GM23338 (cell line): ENCODE measurements at regions not wholly inside any gene's neighbourhood (a gene's known extent, or its start where the extent isn't known, plus 50 kb on each side); places are given as distances from the start of the nearest gene placed in this dataset.

Source experiments
- ATAC-seq: fragments of 200-7000 bp; cut with Tn5 transposase; 3 replicates; pipeline ENCODE4 v1.9.1; 2020
- DNase-seq: peaks from one replicate; pipeline ENCODE4 v3.0.0-alpha.2; 2015; ENCODE audit warnings: low spot score
- H2AFZ ChIP-seq: fragments of 200-600 bp; sonication (generic); 2 replicates; pipeline ENCODE4 v1.8.0; 2016; ENCODE audit warnings: antibody characterized with exemption, mild to moderate bottlenecking, moderate library complexity
- H3F3A ChIP-seq: fragments of 200-600 bp; sonication (generic); replicated peaks from 2 replicates; pipeline ENCODE4 v1.8.0; 2017; ENCODE audit warnings: antibody characterized with exemption, mixed run types, low read depth
- H3K27ac ChIP-seq: fragments of 200-600 bp; sonication (generic); 2 replicates; pipeline ENCODE4 v1.6.1; 2016; ENCODE audit warnings: low read depth
- H3K27me3 ChIP-seq: fragments of 200-600 bp; sonication (generic); 2 replicates; pipeline ENCODE4 v1.8.0; 2016; ENCODE audit warnings: mild to moderate bottlenecking, mixed run types, moderate library complexity; ENCODE audit not compliant: insufficient read depth
- H3K36me3 ChIP-seq: fragments of 200-600 bp; sonication (generic); 2 replicates; pipeline ENCODE4 v1.8.0; 2016; ENCODE audit warnings: mild to moderate bottlenecking; ENCODE audit not compliant: insufficient read depth
- H3K4me1 ChIP-seq: fragments of 200-600 bp; sonication (generic); 2 replicates; pipeline ENCODE4 v1.8.0; 2016; ENCODE audit warnings: mild to moderate bottlenecking, moderate library complexity; ENCODE audit not compliant: insufficient read depth
- H3K4me2 ChIP-seq: fragments of 200-600 bp; sonication (generic); 2 replicates; pipeline ENCODE4 v1.7.1; 2017; ENCODE audit warnings: mixed run types
- H3K4me3 ChIP-seq: fragments of 200-600 bp; sonication (generic); 2 replicates; pipeline ENCODE4 v1.6.1; 2016; ENCODE audit warnings: mixed run types
- H3K79me2 ChIP-seq: fragments of 200-600 bp; sonication (generic); replicated peaks from 2 replicates; pipeline ENCODE4 v1.8.0; 2017; ENCODE audit warnings: mild to moderate bottlenecking; ENCODE audit not compliant: insufficient read depth
- H3K9me2 ChIP-seq: fragments of 200-600 bp; sonication (generic); 2 replicates; pipeline ENCODE4 v1.8.0; 2017; ENCODE audit not compliant: insufficient read depth
- H4K20me1 ChIP-seq: fragments of 200-600 bp; sonication (generic); replicated peaks from 2 replicates; pipeline ENCODE4 v1.8.0; 2017; ENCODE audit warnings: mild to moderate bottlenecking; ENCODE audit not compliant: insufficient read depth
- H3K27ac Mint-ChIP-seq: 2 replicates; pipeline ENCODE4 v1.8.0; 2020; ENCODE audit warnings: inconsistent platforms, mild to moderate bottlenecking, moderate library complexity, mixed read lengths
- H3K27me3 Mint-ChIP-seq: 3 replicates; pipeline ENCODE4 v1.8.0; 2022; ENCODE audit warnings: low read depth, mild to moderate bottlenecking, moderate library complexity, mixed read lengths, inconsistent platforms; ENCODE audit not compliant: insufficient read depth, poor library complexity
- H3K36me3 Mint-ChIP-seq: 3 replicates; pipeline ENCODE4 v1.8.0; 2021; ENCODE audit warnings: low read depth, mild to moderate bottlenecking, inconsistent platforms, moderate library complexity, mixed read lengths
- H3K4me1 Mint-ChIP-seq: 3 replicates; pipeline ENCODE4 v1.8.0; 2020; ENCODE audit warnings: mild to moderate bottlenecking, inconsistent platforms, mixed read lengths
- H3K4me3 Mint-ChIP-seq: 3 replicates; pipeline ENCODE4 v1.8.0; 2021; ENCODE audit warnings: moderate library complexity, mild to moderate bottlenecking, inconsistent platforms, mixed read lengths
- H3K9me3 Mint-ChIP-seq: 3 replicates; pipeline ENCODE4 v1.8.0; 2020; ENCODE audit warnings: moderate library complexity, mild to moderate bottlenecking, inconsistent platforms, mixed read lengths
- EZH2phosphoT487 ChIP-seq: fragments of 200-600 bp; sonication (generic); IDR thresholded peaks from one replicate; pipeline ENCODE4 v1.8.1; 2018; ENCODE audit warnings: antibody characterized with exemption; ENCODE audit not compliant: unreplicated experiment
- NANOG ChIP-seq: IDR thresholded peaks from 2 replicates; pipeline ENCODE4 v1.6.1; 2016; ENCODE audit warnings: antibody characterized with exemption, borderline replicate concordance
- STAT1 ChIP-seq: IDR thresholded peaks from one replicate; pipeline ENCODE4 v1.6.1; 2016; ENCODE audit warnings: antibody characterized with exemption; ENCODE audit not compliant: unreplicated experiment
- TF ChIP-seq, protein P1 (sequence below): fragments of 250-450 bp; sonication (Bioruptor Pico); IDR thresholded peaks from 2 replicates; pipeline ENCODE4 v1.5.0; 2020; ENCODE audit warnings: mild to moderate bottlenecking, moderate library complexity
- TF ChIP-seq, protein P2 (sequence below): IDR thresholded peaks from 2 replicates; pipeline ENCODE4 v1.6.1; 2016; ENCODE audit warnings: antibody characterized with exemption
- TF ChIP-seq, protein P3 (sequence below), 2 experiments: fragments of 200-600 bp in 1 of 2; sonication (generic) in 1 of 2; conservative IDR thresholded peaks; 2 replicates each; pipeline versions ENCODE4 v1.5.1 to v1.6.1; 2016 to 2017; ENCODE audit warnings: antibody characterized with exemption in 2 of 2, low read depth in 2 of 2, mild to moderate bottlenecking in 2 of 2, moderate library complexity in 1 of 2

DNA sequence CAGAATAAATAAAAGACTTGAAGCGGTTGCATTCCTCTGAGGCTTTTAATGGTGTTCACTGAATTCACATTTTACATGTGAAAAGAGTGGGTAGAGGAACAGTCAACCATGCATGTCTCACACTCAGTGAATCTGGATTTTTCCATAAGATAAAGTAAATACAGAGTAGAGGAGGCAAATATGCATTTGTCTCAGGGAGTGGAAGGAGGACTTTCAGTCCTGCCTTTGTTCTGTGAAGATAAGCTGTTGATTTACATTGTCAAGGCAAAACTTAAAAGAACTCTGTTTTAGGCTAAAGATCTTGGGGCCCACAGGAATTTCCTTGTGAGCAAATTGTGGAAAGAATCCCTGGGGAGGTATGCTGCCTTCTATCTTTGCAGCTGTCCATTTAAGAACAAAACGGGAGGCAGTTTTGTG is 825.3 kb upstream of the MBL2 start:
- no peak overlapping the region for H2AFZ ChIP-seq
- peaks cover 13% of the 10 kb centered on the region for H3K4me1 ChIP-seq
- H3K4me1 Mint-ChIP-seq, result peaks cover 40% of the 10 kb centered on the region
- no peaks in the 10 kb centered on the region for H4K20me1 ChIP-seq
- H3K4me3 ChIP-seq, result no peak overlapping the region
- H3K27me3 Mint-ChIP-seq, result peaks cover 7% of the 10 kb centered on the region
- no peaks in the 10 kb centered on the region for H3K79me2 ChIP-seq
- TF ChIP-seq, protein P1, sequence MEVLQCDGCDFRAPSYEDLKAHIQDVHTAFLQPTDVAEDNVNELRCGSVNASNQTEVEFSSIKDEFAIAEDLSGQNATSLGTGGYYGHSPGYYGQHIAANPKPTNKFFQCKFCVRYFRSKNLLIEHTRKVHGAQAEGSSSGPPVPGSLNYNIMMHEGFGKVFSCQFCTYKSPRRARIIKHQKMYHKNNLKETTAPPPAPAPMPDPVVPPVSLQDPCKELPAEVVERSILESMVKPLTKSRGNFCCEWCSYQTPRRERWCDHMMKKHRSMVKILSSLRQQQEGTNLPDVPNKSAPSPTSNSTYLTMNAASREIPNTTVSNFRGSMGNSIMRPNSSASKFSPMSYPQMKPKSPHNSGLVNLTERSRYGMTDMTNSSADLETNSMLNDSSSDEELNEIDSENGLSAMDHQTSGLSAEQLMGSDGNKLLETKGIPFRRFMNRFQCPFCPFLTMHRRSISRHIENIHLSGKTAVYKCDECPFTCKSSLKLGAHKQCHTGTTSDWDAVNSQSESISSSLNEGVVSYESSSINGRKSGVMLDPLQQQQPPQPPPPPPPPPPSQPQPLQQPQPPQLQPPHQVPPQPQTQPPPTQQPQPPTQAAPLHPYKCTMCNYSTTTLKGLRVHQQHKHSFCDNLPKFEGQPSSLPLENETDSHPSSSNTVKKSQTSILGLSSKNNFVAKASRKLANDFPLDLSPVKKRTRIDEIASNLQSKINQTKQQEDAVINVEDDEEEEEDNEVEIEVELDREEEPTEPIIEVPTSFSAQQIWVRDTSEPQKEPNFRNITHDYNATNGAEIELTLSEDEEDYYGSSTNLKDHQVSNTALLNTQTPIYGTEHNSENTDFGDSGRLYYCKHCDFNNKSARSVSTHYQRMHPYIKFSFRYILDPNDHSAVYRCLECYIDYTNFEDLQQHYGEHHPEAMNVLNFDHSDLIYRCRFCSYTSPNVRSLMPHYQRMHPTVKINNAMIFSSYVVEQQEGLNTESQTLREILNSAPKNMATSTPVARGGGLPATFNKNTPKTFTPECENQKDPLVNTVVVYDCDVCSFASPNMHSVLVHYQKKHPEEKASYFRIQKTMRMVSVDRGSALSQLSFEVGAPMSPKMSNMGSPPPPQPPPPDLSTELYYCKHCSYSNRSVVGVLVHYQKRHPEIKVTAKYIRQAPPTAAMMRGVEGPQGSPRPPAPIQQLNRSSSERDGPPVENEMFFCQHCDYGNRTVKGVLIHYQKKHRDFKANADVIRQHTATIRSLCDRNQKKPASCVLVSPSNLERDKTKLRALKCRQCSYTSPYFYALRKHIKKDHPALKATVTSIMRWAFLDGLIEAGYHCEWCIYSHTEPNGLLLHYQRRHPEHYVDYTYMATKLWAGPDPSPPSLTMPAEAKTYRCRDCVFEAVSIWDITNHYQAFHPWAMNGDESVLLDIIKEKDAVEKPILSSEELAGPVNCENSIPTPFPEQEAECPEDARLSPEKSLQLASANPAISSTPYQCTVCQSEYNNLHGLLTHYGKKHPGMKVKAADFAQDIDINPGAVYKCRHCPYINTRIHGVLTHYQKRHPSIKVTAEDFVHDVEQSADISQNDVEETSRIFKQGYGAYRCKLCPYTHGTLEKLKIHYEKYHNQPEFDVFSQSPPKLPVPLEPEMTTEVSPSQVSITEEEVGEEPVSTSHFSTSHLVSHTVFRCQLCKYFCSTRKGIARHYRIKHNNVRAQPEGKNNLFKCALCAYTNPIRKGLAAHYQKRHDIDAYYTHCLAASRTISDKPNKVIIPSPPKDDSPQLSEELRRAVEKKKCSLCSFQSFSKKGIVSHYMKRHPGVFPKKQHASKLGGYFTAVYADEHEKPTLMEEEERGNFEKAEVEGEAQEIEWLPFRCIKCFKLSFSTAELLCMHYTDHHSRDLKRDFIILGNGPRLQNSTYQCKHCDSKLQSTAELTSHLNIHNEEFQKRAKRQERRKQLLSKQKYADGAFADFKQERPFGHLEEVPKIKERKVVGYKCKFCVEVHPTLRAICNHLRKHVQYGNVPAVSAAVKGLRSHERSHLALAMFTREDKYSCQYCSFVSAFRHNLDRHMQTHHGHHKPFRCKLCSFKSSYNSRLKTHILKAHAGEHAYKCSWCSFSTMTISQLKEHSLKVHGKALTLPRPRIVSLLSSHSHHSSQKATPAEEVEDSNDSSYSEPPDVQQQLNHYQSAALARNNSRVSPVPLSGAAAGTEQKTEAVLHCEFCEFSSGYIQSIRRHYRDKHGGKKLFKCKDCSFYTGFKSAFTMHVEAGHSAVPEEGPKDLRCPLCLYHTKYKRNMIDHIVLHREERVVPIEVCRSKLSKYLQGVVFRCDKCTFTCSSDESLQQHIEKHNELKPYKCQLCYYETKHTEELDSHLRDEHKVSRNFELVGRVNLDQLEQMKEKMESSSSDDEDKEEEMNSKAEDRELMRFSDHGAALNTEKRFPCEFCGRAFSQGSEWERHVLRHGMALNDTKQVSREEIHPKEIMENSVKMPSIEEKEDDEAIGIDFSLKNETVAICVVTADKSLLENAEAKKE (CRISPR knock-in tag), result peak; percentile 73
- no peak for TF ChIP-seq STAT1
- peak; percentile 83; the same call in 1 of the 2 replicates for TF ChIP-seq NANOG
- TF ChIP-seq EZH2phosphoT487, result no peak
- TF ChIP-seq, protein P2, sequence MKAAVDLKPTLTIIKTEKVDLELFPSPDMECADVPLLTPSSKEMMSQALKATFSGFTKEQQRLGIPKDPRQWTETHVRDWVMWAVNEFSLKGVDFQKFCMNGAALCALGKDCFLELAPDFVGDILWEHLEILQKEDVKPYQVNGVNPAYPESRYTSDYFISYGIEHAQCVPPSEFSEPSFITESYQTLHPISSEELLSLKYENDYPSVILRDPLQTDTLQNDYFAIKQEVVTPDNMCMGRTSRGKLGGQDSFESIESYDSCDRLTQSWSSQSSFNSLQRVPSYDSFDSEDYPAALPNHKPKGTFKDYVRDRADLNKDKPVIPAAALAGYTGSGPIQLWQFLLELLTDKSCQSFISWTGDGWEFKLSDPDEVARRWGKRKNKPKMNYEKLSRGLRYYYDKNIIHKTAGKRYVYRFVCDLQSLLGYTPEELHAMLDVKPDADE, result no peak
- H3K9me2 ChIP-seq, result no peaks in the 10 kb centered on the region
- H3K4me3 Mint-ChIP-seq, result no peak overlapping the region
- peaks cover 16% of the 10 kb centered on the region for H3K9me3 Mint-ChIP-seq
- H3K27ac Mint-ChIP-seq, result peak overlapping the region; percentile 96
- no peaks in the 10 kb centered on the region for H3K27me3 ChIP-seq
- H3K36me3 ChIP-seq, result no peaks in the 10 kb centered on the region
- DNase-seq (peak; percentile 92), ATAC-seq (peak; percentile 76)
- peaks cover 24% of the 10 kb centered on the region for H3K36me3 Mint-ChIP-seq
- no peaks in the 10 kb centered on the region for H3F3A ChIP-seq
- H3K27ac ChIP-seq, result peak overlapping the region; percentile 97
- H3K4me2 ChIP-seq, result no peak overlapping the region

DNA sequence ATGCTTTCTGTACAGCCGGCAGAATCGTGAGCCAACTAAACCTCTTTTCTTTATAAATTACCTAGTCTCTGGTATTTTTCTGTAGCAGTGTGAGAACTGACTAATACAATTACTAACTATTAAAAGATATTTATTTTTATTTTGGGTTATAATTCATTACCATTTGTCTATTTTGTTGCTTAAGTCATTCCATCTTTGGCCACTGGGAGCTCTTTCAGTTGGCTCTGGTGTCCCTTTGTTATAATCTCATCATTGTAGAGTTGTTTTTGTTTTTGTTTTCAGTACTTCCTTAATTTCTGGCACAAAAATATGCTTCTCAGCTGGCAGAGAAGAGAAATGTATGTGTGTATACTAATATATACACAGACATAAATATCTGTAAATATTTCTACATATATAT is 807.9 kb upstream of the MBL2 start:
- peaks cover 4% of the 10 kb centered on the region for H3K9me2 ChIP-seq
- H2AFZ ChIP-seq, result no peak overlapping the region
- H3K4me2 ChIP-seq, result no peak overlapping the region
- H3K4me3 Mint-ChIP-seq, result no peak overlapping the region
- no peaks in the 10 kb centered on the region for H3K36me3 ChIP-seq
- no peaks in the 10 kb centered on the region for H3K4me1 Mint-ChIP-seq
- no peak overlapping the region for H3K27ac ChIP-seq
- no peak for ATAC-seq
- DNase-seq, result no peak
- H3K4me1 ChIP-seq, result no peaks in the 10 kb centered on the region
- no peaks in the 10 kb centered on the region for H3K79me2 ChIP-seq
- no peaks in the 10 kb centered on the region for H3K27me3 ChIP-seq
- no peak overlapping the region for H3K4me3 ChIP-seq
- H3K27ac Mint-ChIP-seq, result no peak overlapping the region
- no peaks in the 10 kb centered on the region for H4K20me1 ChIP-seq
- no peak for TF ChIP-seq EZH2phosphoT487
- TF ChIP-seq, protein P3, sequence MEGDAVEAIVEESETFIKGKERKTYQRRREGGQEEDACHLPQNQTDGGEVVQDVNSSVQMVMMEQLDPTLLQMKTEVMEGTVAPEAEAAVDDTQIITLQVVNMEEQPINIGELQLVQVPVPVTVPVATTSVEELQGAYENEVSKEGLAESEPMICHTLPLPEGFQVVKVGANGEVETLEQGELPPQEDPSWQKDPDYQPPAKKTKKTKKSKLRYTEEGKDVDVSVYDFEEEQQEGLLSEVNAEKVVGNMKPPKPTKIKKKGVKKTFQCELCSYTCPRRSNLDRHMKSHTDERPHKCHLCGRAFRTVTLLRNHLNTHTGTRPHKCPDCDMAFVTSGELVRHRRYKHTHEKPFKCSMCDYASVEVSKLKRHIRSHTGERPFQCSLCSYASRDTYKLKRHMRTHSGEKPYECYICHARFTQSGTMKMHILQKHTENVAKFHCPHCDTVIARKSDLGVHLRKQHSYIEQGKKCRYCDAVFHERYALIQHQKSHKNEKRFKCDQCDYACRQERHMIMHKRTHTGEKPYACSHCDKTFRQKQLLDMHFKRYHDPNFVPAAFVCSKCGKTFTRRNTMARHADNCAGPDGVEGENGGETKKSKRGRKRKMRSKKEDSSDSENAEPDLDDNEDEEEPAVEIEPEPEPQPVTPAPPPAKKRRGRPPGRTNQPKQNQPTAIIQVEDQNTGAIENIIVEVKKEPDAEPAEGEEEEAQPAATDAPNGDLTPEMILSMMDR (conservative IDR thresholded peaks at IDR 0.05; ENCODE audit: low read depth in 2 of 2), result peak in 1 of 2 experiments; percentile 44; a peak in 2 of 4 replicates
- H3K9me3 Mint-ChIP-seq, result peaks cover 2% of the 10 kb centered on the region; the same call in 2 of the 3 replicates
- peaks cover 5% of the 10 kb centered on the region for H3K27me3 Mint-ChIP-seq
- H3K36me3 Mint-ChIP-seq, result peaks cover 17% of the 10 kb centered on the region
- no peaks in the 10 kb centered on the region for H3F3A ChIP-seq
